ENCODE measurements at regions not wholly inside any gene's neighbourhood (a gene's known extent, or its start where the extent isn't known, plus 50 kb on each side); places are given as distances from the start of the nearest gene placed in this dataset.

DNA sequence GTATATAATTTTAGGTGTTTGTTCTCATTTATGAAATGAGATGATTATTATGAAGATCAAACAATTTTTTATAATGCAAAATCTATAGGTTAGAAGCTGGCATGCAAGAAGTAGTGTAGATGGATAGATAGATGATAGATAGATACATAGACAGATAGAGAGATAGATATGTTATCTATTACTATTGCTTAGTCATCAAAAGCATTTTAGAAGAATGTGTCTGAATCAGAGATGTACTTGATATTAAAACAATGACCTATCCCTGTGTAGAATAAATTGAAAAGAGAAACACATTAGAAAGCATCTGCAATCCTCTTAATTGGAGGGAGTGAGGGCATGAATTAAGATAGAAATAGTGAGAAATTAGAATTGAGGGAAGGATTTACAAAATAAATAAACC lies 436.2 kb upstream of the NXPH2 start:
- no peak overlapping the region for H2AFZ ChIP-seq (ENCODE audit: low read length)
- H2BK15ac ChIP-seq (ENCODE audit: low read depth, low read length), result no peak overlapping the region
- no peak overlapping the region for H2AK5ac ChIP-seq (ENCODE audit: insufficient read length, low read length)
- H3K79me1 ChIP-seq (ENCODE audit: insufficient read depth, low read depth, low read length, poor library complexity, severe bottlenecking), result no peaks in the 10 kb centered on the region
- H3K27ac ChIP-seq (ENCODE audit: insufficient read length, low read depth, low read length), result no peak overlapping the region
- H3K4me2 ChIP-seq (ENCODE audit: insufficient read depth, insufficient read length, low read length), result no peak overlapping the region
- H2BK120ac ChIP-seq (ENCODE audit: low read depth, low read length, poor library complexity, severe bottlenecking), result no peak overlapping the region
- Mint-ChIP-seq H3K4me1 (no peaks in the 10 kb centered on the region), H3K4me3 (no peak overlapping the region), H3K27me3 (ENCODE audit: low read depth) (no peaks in the 10 kb centered on the region), H3K9me3 (no peaks in the 10 kb centered on the region), H3K27ac (no peak overlapping the region), H3K36me3 (ENCODE audit: insufficient read depth in 1 of 3, low read depth in 3 of 3) (no peaks in the 10 kb centered on the region)
- DNase-seq, result no peak
- no peaks in the 10 kb centered on the region for H3K79me2 ChIP-seq (ENCODE audit: insufficient read depth, low read length)
- H2BK12ac ChIP-seq (ENCODE audit: insufficient read length, low read depth, low read length), result no peak overlapping the region
- no peak overlapping the region for H2BK5ac ChIP-seq (ENCODE audit: insufficient read length, low read length)
- H4K8ac ChIP-seq (replicated peaks; ENCODE audit: insufficient read length, low read depth, low read length), result no peak overlapping the region
- H3K18ac ChIP-seq (ENCODE audit: insufficient read length, low read depth, low read length), result no peak overlapping the region
- no peak overlapping the region for H4K91ac ChIP-seq (ENCODE audit: insufficient read length, low read depth, low read length)
- H4K20me1 ChIP-seq (ENCODE audit: control insufficient read depth, insufficient read depth, insufficient read length), result no peaks in the 10 kb centered on the region
- no peak overlapping the region for H4K5ac ChIP-seq (ENCODE audit: insufficient read length, low read depth, low read length)
- no peak overlapping the region for H3K56ac ChIP-seq (ENCODE audit: insufficient read length, low read depth, low read length)
- no peaks in the 10 kb centered on the region for H3K27me3 ChIP-seq (ENCODE audit: insufficient read depth, low read length)
- no peaks in the 10 kb centered on the region for H3K4me1 ChIP-seq (ENCODE audit: insufficient read depth, low read length)
- no peak overlapping the region for H2BK20ac ChIP-seq (ENCODE audit: low read depth, low read length, poor library complexity, severe bottlenecking)
- TF ChIP-seq, protein P1, sequence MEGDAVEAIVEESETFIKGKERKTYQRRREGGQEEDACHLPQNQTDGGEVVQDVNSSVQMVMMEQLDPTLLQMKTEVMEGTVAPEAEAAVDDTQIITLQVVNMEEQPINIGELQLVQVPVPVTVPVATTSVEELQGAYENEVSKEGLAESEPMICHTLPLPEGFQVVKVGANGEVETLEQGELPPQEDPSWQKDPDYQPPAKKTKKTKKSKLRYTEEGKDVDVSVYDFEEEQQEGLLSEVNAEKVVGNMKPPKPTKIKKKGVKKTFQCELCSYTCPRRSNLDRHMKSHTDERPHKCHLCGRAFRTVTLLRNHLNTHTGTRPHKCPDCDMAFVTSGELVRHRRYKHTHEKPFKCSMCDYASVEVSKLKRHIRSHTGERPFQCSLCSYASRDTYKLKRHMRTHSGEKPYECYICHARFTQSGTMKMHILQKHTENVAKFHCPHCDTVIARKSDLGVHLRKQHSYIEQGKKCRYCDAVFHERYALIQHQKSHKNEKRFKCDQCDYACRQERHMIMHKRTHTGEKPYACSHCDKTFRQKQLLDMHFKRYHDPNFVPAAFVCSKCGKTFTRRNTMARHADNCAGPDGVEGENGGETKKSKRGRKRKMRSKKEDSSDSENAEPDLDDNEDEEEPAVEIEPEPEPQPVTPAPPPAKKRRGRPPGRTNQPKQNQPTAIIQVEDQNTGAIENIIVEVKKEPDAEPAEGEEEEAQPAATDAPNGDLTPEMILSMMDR (conservative IDR thresholded peaks at IDR 0.05), result no peak
- H3T11ph ChIP-seq (ENCODE audit: low read length), result no peak overlapping the region
- H3K14ac ChIP-seq (ENCODE audit: insufficient read depth, low read length), result no peak overlapping the region
- no peak overlapping the region for H3K23ac ChIP-seq (ENCODE audit: insufficient read length, low read depth, low read length)
- H3K9ac ChIP-seq (ENCODE audit: extremely low read depth, insufficient read length, low read length), result no peak overlapping the region
- H3K4ac ChIP-seq (ENCODE audit: low read depth, low read length), result no peak overlapping the region
- H3K23me2 ChIP-seq (ENCODE audit: insufficient read length, low read depth, low read length, poor library complexity, severe bottlenecking), result no peaks in the 10 kb centered on the region
- H3K9me3 ChIP-seq (ENCODE audit: control insufficient read depth, low read depth, low read length), result no peaks in the 10 kb centered on the region
